K562 (cell line): ENCODE measurements at regions not wholly inside any gene's neighbourhood (a gene's known extent, or its start where the extent isn't known, plus 50 kb on each side); places are given as distances from the start of the nearest gene placed in this dataset.

Experiments used
- CTCF ChIP-seq, 3 experiments: IDR thresholded peaks in 2 of 3; conservative IDR thresholded peaks in 1 of 3; 2 replicates each; pipeline ENCODE4 v1.5.1; 2011 to 2012; ENCODE audit warnings: low read length in 3 of 3, mild to moderate bottlenecking in 3 of 3, control low read depth in 2 of 3, improper control_type of control experiment in 1 of 3, inconsistent platforms in 1 of 3, low read depth in 1 of 3, mixed read lengths in 1 of 3, moderate library complexity in 1 of 3; ENCODE audit not compliant: insufficient read depth in 2 of 3
- EZH2 ChIP-seq: IDR thresholded peaks from 2 replicates; pipeline ENCODE4 v1.6.1; 2012; ENCODE audit warnings: low read depth, mild to moderate bottlenecking, inconsistent platforms, low read length, borderline replicate concordance
- NCOR1 ChIP-seq: fragments of 450-650 bp; IDR thresholded peaks from 2 replicates; pipeline ENCODE4 v1.6.1; 2016; ENCODE audit warnings: mild to moderate bottlenecking, moderate library complexity
- SMAD3 ChIP-seq: fragments of 450-650 bp; formaldehyde crosslinking; conservative IDR thresholded peaks from 2 replicates; pipeline ENCODE4 v1.4.0; 2020; ENCODE audit warnings: mild to moderate bottlenecking
- SMC3 ChIP-seq: conservative IDR thresholded peaks from 2 replicates; pipeline ENCODE4 v1.6.1; 2011; ENCODE audit warnings: low read depth, low read length, improper control_type of control experiment; ENCODE audit not compliant: insufficient read depth
- SP1 ChIP-seq: sonication (generic); formaldehyde crosslinking; IDR thresholded peaks from 2 replicates; pipeline ENCODE4 v1.8.1; 2022; ENCODE audit warnings: mild to moderate bottlenecking, missing genetic modification reagents
- ZNF318 ChIP-seq, 2 experiments: fragments of 450-650 bp; IDR thresholded peaks; 2 replicates each; pipeline ENCODE4 v1.6.1; 2016; ENCODE audit warnings: mild to moderate bottlenecking in 2 of 2, borderline replicate concordance in 1 of 2, low read depth in 1 of 2, moderate library complexity in 1 of 2
- ZSCAN29 ChIP-seq: fragments of 450-650 bp; IDR thresholded peaks from 2 replicates; pipeline ENCODE4 v1.6.1; 2017
- TF ChIP-seq, protein P1 (sequence below), 2 experiments: fragments of 450-650 bp; conservative IDR thresholded peaks; 2 replicates each; pipeline ENCODE4 v1.6.1; 2017; ENCODE audit warnings: mild to moderate bottlenecking in 2 of 2, moderate library complexity in 2 of 2

GRCh38 chr4:45172636-45173035 is 446.3 kb upstream of the GNPDA2 start:
- TF ChIP-seq SP1 (CRISPR knock-in tag) (no peak), NCOR1 (no peak), CTCF (IDR thresholded peaks at IDR 0.05 in 2 of 3, conservative IDR thresholded peaks at IDR 0.05 in 1 of 3; ENCODE audit: insufficient read depth in 2 of 3, low read depth in 1 of 3, low read length in 3 of 3) (no peak), EZH2 (no peak), ZNF318 (IDR thresholded peaks at IDR 0.05; ENCODE audit: borderline replicate concordance in 1 of 2, low read depth in 1 of 2) (no peak), SMC3 (no peak), SMAD3 (CRISPR knock-in tag) (no peak), ZSCAN29 (no peak)
- TF ChIP-seq, protein P1, sequence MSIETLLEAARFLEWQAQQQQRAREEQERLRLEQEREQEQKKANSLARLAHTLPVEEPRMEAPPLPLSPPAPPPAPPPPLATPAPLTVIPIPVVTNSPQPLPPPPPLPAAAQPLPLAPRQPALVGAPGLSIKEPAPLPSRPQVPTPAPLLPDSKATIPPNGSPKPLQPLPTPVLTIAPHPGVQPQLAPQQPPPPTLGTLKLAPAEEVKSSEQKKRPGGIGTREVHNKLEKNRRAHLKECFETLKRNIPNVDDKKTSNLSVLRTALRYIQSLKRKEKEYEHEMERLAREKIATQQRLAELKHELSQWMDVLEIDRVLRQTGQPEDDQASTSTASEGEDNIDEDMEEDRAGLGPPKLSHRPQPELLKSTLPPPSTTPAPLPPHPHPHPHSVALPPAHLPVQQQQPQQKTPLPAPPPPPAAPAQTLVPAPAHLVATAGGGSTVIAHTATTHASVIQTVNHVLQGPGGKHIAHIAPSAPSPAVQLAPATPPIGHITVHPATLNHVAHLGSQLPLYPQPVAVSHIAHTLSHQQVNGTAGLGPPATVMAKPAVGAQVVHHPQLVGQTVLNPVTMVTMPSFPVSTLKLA (conservative IDR thresholded peaks at IDR 0.05): no peak
